IPS DF 6.9 (cell line): ENCODE measurements at regions not wholly inside any gene's neighbourhood (a gene's known extent, or its start where the extent isn't known, plus 50 kb on each side); places are given as distances from the start of the nearest gene placed in this dataset.
"Not testable (repeated sequence)": the region's sequence is repeated elsewhere in the genome, so short reads cannot be mapped to it uniquely, and the experiment has no call there.

Experiments
- DNase-seq: peaks from one replicate; pipeline ENCODE4 v3.0.0-alpha.2; 2013; ENCODE audit warnings: low read depth, low spot score
- H3K27ac ChIP-seq: one replicate; pipeline ENCODE4 v1.5.1; 2013; ENCODE audit warnings: low read length, control low read depth
- H3K27me3 ChIP-seq: 2 replicates; pipeline ENCODE4 v1.6.1; 2013; ENCODE audit warnings: mild to moderate bottlenecking, low read length; ENCODE audit not compliant: control insufficient read depth, insufficient read depth
- H3K36me3 ChIP-seq: 2 replicates; pipeline ENCODE4 v1.6.1; 2013; ENCODE audit warnings: low read length; ENCODE audit not compliant: control insufficient read depth, insufficient read depth
- H3K4me1 ChIP-seq: 2 replicates; pipeline ENCODE4 v1.6.1; 2013; ENCODE audit warnings: low read length; ENCODE audit not compliant: control insufficient read depth, insufficient read depth
- H3K4me3 ChIP-seq: 2 replicates; pipeline ENCODE4 v1.5.1; 2013; ENCODE audit warnings: mild to moderate bottlenecking, low read length
- H3K9me3 ChIP-seq: 2 replicates; pipeline ENCODE4 v1.6.1; 2013; ENCODE audit warnings: low read length, inconsistent platforms; ENCODE audit not compliant: control insufficient read depth, insufficient read depth
- WGBS: extraction: QIAGEN DNeasy Blood & Tissue Kit; methylation state at CpG from one replicate; pipeline ENCODE4 v1.1.7; 2013; ENCODE audit warnings: mixed read lengths, missing lambda C conversion rate; ENCODE audit not compliant: insufficient read length, insufficient coverage; 5-methylcytosine and 5-hydroxymethylcytosine counted together

- H3K27me3 ChIP-seq, H3K9me3 ChIP-seq, DNase-seq, H3K27ac ChIP-seq, H3K4me1 ChIP-seq, H3K4me3 ChIP-seq, H3K36me3 ChIP-seq: not testable (repeated sequence)
- WGBS, result 100% methylated on average over 1 of the region's 5 CpGs
Observed at GRCh38 chr14:105697955-105698354, 171.6 kb downstream of the TMEM121 start.

GRCh38 chr14:105698940-105699556 is 172.7 kb downstream of the TMEM121 start:
- H3K4me3 ChIP-seq, H3K27ac ChIP-seq, DNase-seq, H3K36me3 ChIP-seq, H3K4me1 ChIP-seq, H3K27me3 ChIP-seq, H3K9me3 ChIP-seq: not testable (repeated sequence)
- no CpG with 5 or more reads among the region's 27 CpGs for WGBS

GRCh38 chr14:105699706-105700105 is 173.3 kb downstream of the TMEM121 start:
- H3K27ac ChIP-seq, DNase-seq, H3K4me1 ChIP-seq, H3K4me3 ChIP-seq, H3K36me3 ChIP-seq, H3K27me3 ChIP-seq, H3K9me3 ChIP-seq: not testable (repeated sequence)
- no CpG with 5 or more reads among the region's 9 CpGs for WGBS

- H3K4me1 ChIP-seq, H3K9me3 ChIP-seq, H3K27me3 ChIP-seq, DNase-seq, H3K4me3 ChIP-seq, H3K36me3 ChIP-seq, H3K27ac ChIP-seq: not testable (repeated sequence)
- WGBS, result 100% methylated on average over 2 of the region's 13 CpGs
Observed at GRCh38 chr14:105700146-105700545, 173.8 kb downstream of the TMEM121 start.

GRCh38 chr14:105700622-105701288 is 174.4 kb downstream of the TMEM121 start:
- no peak for DNase-seq
- no peaks in the 10 kb centered on the region for H3K4me1 ChIP-seq
- no peaks in the 10 kb centered on the region for H3K27me3 ChIP-seq
- H3K9me3 ChIP-seq, result peaks cover 10% of the 10 kb centered on the region
- H3K4me3 ChIP-seq, result no peak overlapping the region
- no peak overlapping the region for H3K27ac ChIP-seq
- WGBS, result no CpG with 5 or more reads among the region's 7 CpGs
- no peaks in the 10 kb centered on the region for H3K36me3 ChIP-seq

- no CpG with 5 or more reads among the region's 4 CpGs for WGBS
- peaks cover 12% of the 10 kb centered on the region for H3K9me3 ChIP-seq
- no peaks in the 10 kb centered on the region for H3K36me3 ChIP-seq
- DNase-seq, result no peak
- no peak overlapping the region for H3K4me3 ChIP-seq
- no peaks in the 10 kb centered on the region for H3K4me1 ChIP-seq
- no peaks in the 10 kb centered on the region for H3K27me3 ChIP-seq
- H3K27ac ChIP-seq, result no peak overlapping the region
Observed at GRCh38 chr14:105701456-105702274, 175.3 kb downstream of the TMEM121 start.

- no CpG with 5 or more reads among the region's 2 CpGs for WGBS
- no peaks in the 10 kb centered on the region for H3K36me3 ChIP-seq
- DNase-seq, result no peak
- H3K27ac ChIP-seq, result no peak overlapping the region
- H3K27me3 ChIP-seq, result no peaks in the 10 kb centered on the region
- no peak overlapping the region for H3K4me3 ChIP-seq
- H3K4me1 ChIP-seq, result no peaks in the 10 kb centered on the region
- H3K9me3 ChIP-seq, result peaks cover 14% of the 10 kb centered on the region
Observed at GRCh38 chr14:105702275-105702817, 176.0 kb downstream of the TMEM121 start.

GRCh38 chr14:105703044-105703665 is 176.8 kb downstream of the TMEM121 start:
- WGBS, result no CpG with 5 or more reads among the region's 8 CpGs
- not testable (repeated sequence) for H3K27ac ChIP-seq, H3K36me3 ChIP-seq, H3K4me1 ChIP-seq, DNase-seq, H3K4me3 ChIP-seq, H3K27me3 ChIP-seq
- H3K9me3 ChIP-seq, result peaks cover 15% of the 10 kb centered on the region

GRCh38 chr14:105704091-105704490 is 177.7 kb downstream of the TMEM121 start:
- H3K36me3 ChIP-seq, H3K4me1 ChIP-seq, H3K4me3 ChIP-seq, DNase-seq, H3K27me3 ChIP-seq, H3K27ac ChIP-seq: not testable (repeated sequence)
- peaks cover 20% of the 10 kb centered on the region for H3K9me3 ChIP-seq
- no CpG with 5 or more reads among the region's 10 CpGs for WGBS

- WGBS, result no CpG with 5 or more reads among the region's 10 CpGs
- not testable (repeated sequence) for H3K27me3 ChIP-seq, H3K4me3 ChIP-seq, H3K4me1 ChIP-seq, H3K27ac ChIP-seq, DNase-seq, H3K36me3 ChIP-seq
- H3K9me3 ChIP-seq, result peaks cover 20% of the 10 kb centered on the region
Observed at GRCh38 chr14:105704492-105704891, 178.1 kb downstream of the TMEM121 start.
